HG03378 (cell line): ENCODE measurements at regions not wholly inside any gene's neighbourhood (a gene's known extent, or its start where the extent isn't known, plus 50 kb on each side); places are given as distances from the start of the nearest gene placed in this dataset.
"Not testable (repeated sequence)": the region's sequence is repeated elsewhere in the genome, so short reads cannot be mapped to it uniquely, and the experiment has no call there.

Experiments used
- ATAC-seq: cut with Tn5 transposase; IDR thresholded peaks from one replicate; pipeline ENCODE4 v1.9.1; 2021; ENCODE audit warnings: mild to moderate bottlenecking, moderate library complexity; ENCODE audit not compliant: unreplicated experiment

GRCh38 chr18:70416496-70416895 is 127.7 kb downstream of the SOCS6 start:
- no peak for ATAC-seq

- no peak for ATAC-seq
Observed at GRCh38 chr18:70415823-70416488, 127.1 kb downstream of the SOCS6 start.

- ATAC-seq: no peak
Observed at GRCh38 chr18:70414315-70414900, 125.6 kb downstream of the SOCS6 start.

GRCh38 chr18:70413455-70413854 is 124.6 kb downstream of the SOCS6 start:
- no peak for ATAC-seq

- no peak for ATAC-seq
Observed at GRCh38 chr18:70411876-70412435, 123.1 kb downstream of the SOCS6 start.

- ATAC-seq: no peak
Observed at GRCh38 chr18:70411307-70411706, 122.5 kb downstream of the SOCS6 start.

GRCh38 chr18:70405052-70405451 is 116.2 kb downstream of the SOCS6 start:
- ATAC-seq: no peak

GRCh38 chr18:70400476-70400875 is 111.6 kb downstream of the SOCS6 start:
- no peak for ATAC-seq

GRCh38 chr18:70398076-70398475 is 109.2 kb downstream of the SOCS6 start:
- no peak for ATAC-seq

GRCh38 chr18:70397259-70397925 is 108.5 kb downstream of the SOCS6 start:
- ATAC-seq: no peak

GRCh38 chr18:70395771-70396170 is 106.9 kb downstream of the SOCS6 start:
- ATAC-seq: not testable (repeated sequence)

- no peak for ATAC-seq
Observed at GRCh38 chr18:70394672-70395071, 105.8 kb downstream of the SOCS6 start.

- no peak for ATAC-seq
Observed at GRCh38 chr18:70390371-70391090, 101.7 kb downstream of the SOCS6 start.

- ATAC-seq: not testable (repeated sequence)
Observed at GRCh38 chr18:70389036-70389435, 100.2 kb downstream of the SOCS6 start.

GRCh38 chr18:70387027-70387426 is 98.2 kb downstream of the SOCS6 start:
- no peak for ATAC-seq

- no peak for ATAC-seq
Observed at GRCh38 chr18:70386582-70386981, 97.7 kb downstream of the SOCS6 start.

GRCh38 chr18:70385474-70385873 is 96.6 kb downstream of the SOCS6 start:
- no peak for ATAC-seq

- no peak for ATAC-seq
Observed at GRCh38 chr18:70384181-70384790, 95.4 kb downstream of the SOCS6 start.

- ATAC-seq: no peak
Observed at GRCh38 chr18:70382992-70383717, 94.3 kb downstream of the SOCS6 start.

GRCh38 chr18:70382017-70382416 is 93.2 kb downstream of the SOCS6 start:
- no peak for ATAC-seq
